COR-L47 (cell line): ENCODE measurements at regions not wholly inside any gene's neighbourhood (a gene's known extent, or its start where the extent isn't known, plus 50 kb on each side); places are given as distances from the start of the nearest gene placed in this dataset.
A peak's percentile ranks its signal among the peaks of the same experiment; 100 is the strongest.

Source experiments
- DNase-seq: peaks from one replicate; lab custom pipeline; 2025; lab: John Stamatoyannopoulos, UW

GRCh38 chr2:67707896-67708295 lies 310.8 kb downstream of the ETAA1 start:
- DNase-seq: no peak

- DNase-seq: no peak
Observed at GRCh38 chr2:67709835-67710234, 312.7 kb downstream of the ETAA1 start.

- DNase-seq: no peak
Observed at GRCh38 chr2:67712484-67712883, 315.4 kb downstream of the ETAA1 start.

GRCh38 chr2:67713376-67713775 lies 316.2 kb downstream of the ETAA1 start:
- DNase-seq: no peak

GRCh38 chr2:67716895-67717396 lies 319.8 kb downstream of the ETAA1 start:
- DNase-seq: no peak

GRCh38 chr2:67717692-67718091 lies 320.6 kb downstream of the ETAA1 start:
- DNase-seq: no peak

GRCh38 chr2:67719351-67719750 lies 322.2 kb downstream of the ETAA1 start:
- DNase-seq: no peak

GRCh38 chr2:67721516-67721915 lies 324.4 kb downstream of the ETAA1 start:
- DNase-seq: no peak

GRCh38 chr2:67724261-67724660 lies 327.1 kb downstream of the ETAA1 start:
- DNase-seq: no peak

- no peak for DNase-seq
Observed at GRCh38 chr2:67725731-67726130, 328.6 kb downstream of the ETAA1 start.

- DNase-seq: no peak
Observed at GRCh38 chr2:67726416-67726815, 329.3 kb downstream of the ETAA1 start.

- DNase-seq: no peak
Observed at GRCh38 chr2:67727131-67727530, 330.0 kb downstream of the ETAA1 start.

- DNase-seq: no peak
Observed at GRCh38 chr2:67727623-67728022, 330.5 kb downstream of the ETAA1 start.

GRCh38 chr2:67729474-67729873 lies 332.3 kb downstream of the ETAA1 start:
- no peak for DNase-seq

GRCh38 chr2:67733517-67733916 lies 329.3 kb downstream of the C1D start:
- DNase-seq: peak; percentile 12

GRCh38 chr2:67752199-67752598 lies 310.6 kb downstream of the C1D start:
- no peak for DNase-seq

- no peak for DNase-seq
Observed at GRCh38 chr2:67752969-67753368, 309.8 kb downstream of the C1D start.

- no peak for DNase-seq
Observed at GRCh38 chr2:67755156-67755882, 307.5 kb downstream of the C1D start.

GRCh38 chr2:67760995-67761394 lies 301.8 kb downstream of the C1D start:
- no peak for DNase-seq

GRCh38 chr2:67771380-67771779 lies 291.4 kb downstream of the C1D start:
- DNase-seq: no peak

- DNase-seq: no peak
Observed at GRCh38 chr2:67772216-67773170, 290.3 kb downstream of the C1D start.

GRCh38 chr2:67773851-67774250 lies 289.0 kb downstream of the C1D start:
- DNase-seq: no peak

GRCh38 chr2:67776276-67776675 lies 286.5 kb downstream of the C1D start:
- DNase-seq: no peak
